NT2/D1 (cell line): ENCODE measurements at regions not wholly inside any gene's neighbourhood (a gene's known extent, or its start where the extent isn't known, plus 50 kb on each side); places are given as distances from the start of the nearest gene placed in this dataset.

ENCODE experiments used
- DNase-seq: peaks from one replicate; pipeline ENCODE4 v3.0.0-alpha.2; 2011; ENCODE audit warnings: low read depth, low spot score
- H3K27me3 ChIP-seq: 2 replicates; pipeline ENCODE4 v1.6.0; 2011; ENCODE audit warnings: mild to moderate bottlenecking; ENCODE audit not compliant: insufficient read length, insufficient read depth
- H3K36me3 ChIP-seq: 2 replicates; pipeline ENCODE4 v1.6.1; 2011; ENCODE audit warnings: mild to moderate bottlenecking, low read length, mixed read lengths; ENCODE audit not compliant: insufficient read depth, insufficient read length
- H3K4me1 ChIP-seq: 2 replicates; pipeline ENCODE4 v1.5.1; 2011; ENCODE audit not compliant: insufficient read depth, insufficient read length
- H3K4me3 ChIP-seq: 2 replicates; pipeline ENCODE4 v1.5.1; 2011; ENCODE audit warnings: low read depth; ENCODE audit not compliant: insufficient read length
- H3K9ac ChIP-seq: 2 replicates; pipeline ENCODE4 v1.6.0; 2011; ENCODE audit warnings: low read depth; ENCODE audit not compliant: insufficient read length
- H3K9me3 ChIP-seq: 2 replicates; pipeline ENCODE4 v1.5.1; 2011; ENCODE audit warnings: mild to moderate bottlenecking, low read length; ENCODE audit not compliant: insufficient read depth
- SUZ12 ChIP-seq: IDR thresholded peaks from 2 replicates; pipeline ENCODE4 v1.6.1; 2011; ENCODE audit not compliant: insufficient read length, insufficient read depth; ENCODE audit errors: extremely low read depth
- YY1 ChIP-seq: IDR thresholded peaks from 2 replicates; pipeline ENCODE4 v1.6.1; 2011; ENCODE audit not compliant: insufficient read length, insufficient read depth
- ZNF274 ChIP-seq: IDR thresholded peaks from 2 replicates; pipeline ENCODE4 v1.6.1; 2011; ENCODE audit warnings: mild to moderate bottlenecking, low read depth, low read length

- DNase-seq, result no peak
- no peak for TF ChIP-seq ZNF274
- no peak for TF ChIP-seq YY1
- no peak for TF ChIP-seq SUZ12
- H3K4me1 ChIP-seq, result no peaks in the 10 kb centered on the region
- no peaks in the 10 kb centered on the region for H3K36me3 ChIP-seq
- no peaks in the 10 kb centered on the region for H3K27me3 ChIP-seq
- no peak overlapping the region for H3K4me3 ChIP-seq
- no peaks in the 10 kb centered on the region; the same call in 1 of the 2 replicates for H3K9me3 ChIP-seq
- H3K9ac ChIP-seq, result no peak overlapping the region
These were observed 807.0 kb downstream of the SLC4A3 start for GRCh38 chr2:220434385-220434784.

GRCh38 chr2:220437938-220438337 lies 810.5 kb downstream of the SLC4A3 start:
- Histone ChIP-seq H3K4me1 (no peaks in the 10 kb centered on the region), H3K27me3 (no peaks in the 10 kb centered on the region), H3K4me3 (no peak overlapping the region), H3K9ac (no peak overlapping the region), H3K36me3 (no peaks in the 10 kb centered on the region), H3K9me3 (no peaks in the 10 kb centered on the region; the same call in 1 of the 2 replicates)
- no peak for TF ChIP-seq SUZ12
- no peak for TF ChIP-seq ZNF274
- TF ChIP-seq YY1, result no peak
- DNase-seq, result no peak

- DNase-seq, result no peak
- no peaks in the 10 kb centered on the region for H3K4me1 ChIP-seq
- H3K4me3 ChIP-seq, result no peak overlapping the region
- H3K27me3 ChIP-seq, result no peaks in the 10 kb centered on the region
- TF ChIP-seq ZNF274 (no peak), SUZ12 (no peak), YY1 (no peak)
- no peak overlapping the region for H3K9ac ChIP-seq
- no peaks in the 10 kb centered on the region; the same call in 1 of the 2 replicates for H3K9me3 ChIP-seq
- H3K36me3 ChIP-seq, result no peaks in the 10 kb centered on the region
These were observed 813.3 kb downstream of the SLC4A3 start for GRCh38 chr2:220440731-220441130.

GRCh38 chr2:220441404-220441803 lies 814.0 kb downstream of the SLC4A3 start:
- no peaks in the 10 kb centered on the region for H3K4me1 ChIP-seq
- no peak for DNase-seq
- H3K27me3 ChIP-seq, result no peaks in the 10 kb centered on the region
- no peak overlapping the region for H3K4me3 ChIP-seq
- H3K9me3 ChIP-seq, result no peaks in the 10 kb centered on the region; the same call in 1 of the 2 replicates
- no peak for TF ChIP-seq SUZ12
- no peak for TF ChIP-seq YY1
- no peak for TF ChIP-seq ZNF274
- H3K36me3 ChIP-seq, result no peaks in the 10 kb centered on the region
- H3K9ac ChIP-seq, result no peak overlapping the region

GRCh38 chr2:220442012-220442411 lies 814.6 kb downstream of the SLC4A3 start:
- no peak overlapping the region for H3K4me3 ChIP-seq
- H3K4me1 ChIP-seq, result no peaks in the 10 kb centered on the region
- no peaks in the 10 kb centered on the region for H3K36me3 ChIP-seq
- H3K27me3 ChIP-seq, result no peaks in the 10 kb centered on the region
- no peak for DNase-seq
- H3K9ac ChIP-seq, result no peak overlapping the region
- TF ChIP-seq ZNF274, result no peak
- TF ChIP-seq SUZ12, result no peak
- no peak for TF ChIP-seq YY1
- no peaks in the 10 kb centered on the region; the same call in 1 of the 2 replicates for H3K9me3 ChIP-seq

GRCh38 chr2:220445429-220446105 lies 818.1 kb downstream of the SLC4A3 start:
- Histone ChIP-seq H3K9ac (no peak overlapping the region), H3K9me3 (no peaks in the 10 kb centered on the region), H3K36me3 (no peaks in the 10 kb centered on the region), H3K4me3 (no peak overlapping the region), H3K4me1 (no peaks in the 10 kb centered on the region), H3K27me3 (no peaks in the 10 kb centered on the region)
- DNase-seq, result no peak
- TF ChIP-seq SUZ12, result no peak
- TF ChIP-seq ZNF274, result no peak
- no peak for TF ChIP-seq YY1

GRCh38 chr2:220446106-220446712 lies 818.8 kb downstream of the SLC4A3 start:
- no peaks in the 10 kb centered on the region for H3K27me3 ChIP-seq
- no peak overlapping the region for H3K4me3 ChIP-seq
- H3K4me1 ChIP-seq, result no peaks in the 10 kb centered on the region
- no peak for DNase-seq
- no peak for TF ChIP-seq ZNF274
- TF ChIP-seq YY1, result no peak
- no peak for TF ChIP-seq SUZ12
- no peaks in the 10 kb centered on the region for H3K36me3 ChIP-seq
- H3K9ac ChIP-seq, result no peak overlapping the region
- no peaks in the 10 kb centered on the region for H3K9me3 ChIP-seq
